ENCODE measurements at regions not wholly inside any gene's neighbourhood (a gene's known extent, or its start where the extent isn't known, plus 50 kb on each side); places are given as distances from the start of the nearest gene placed in this dataset.

GRCh38 chr16:5166486-5166885 lies 68.9 kb upstream of the EEF2KMT start:
- TF ChIP-seq SIN3A (IDR thresholded peaks at IDR 0.05; ENCODE audit: low read depth) = no peak
- TF ChIP-seq ELF1 (IDR thresholded peaks at IDR 0.05; ENCODE audit: borderline replicate concordance, low read depth) = no peak
- no peak for TF ChIP-seq POLR2AphosphoS5 (IDR thresholded peaks at IDR 0.05; ENCODE audit: low read depth, low read length)
- TF ChIP-seq EGR1 (IDR thresholded peaks at IDR 0.05; ENCODE audit: low read depth) = no peak
- no peak for TF ChIP-seq POLR2A (IDR thresholded peaks at IDR 0.05; ENCODE audit: borderline replicate concordance, extremely low read depth, insufficient read depth, insufficient read length)
- no peak for TF ChIP-seq RAD21 (IDR thresholded peaks at IDR 0.05; ENCODE audit: low read depth)
- no peak for TF ChIP-seq CTCF (IDR thresholded peaks at IDR 0.05 in 2 of 3, conservative IDR thresholded peaks at IDR 0.05 in 1 of 3; ENCODE audit: borderline replicate concordance in 1 of 3, insufficient read depth in 1 of 3, low read depth in 2 of 3, low read length in 2 of 3)
- TF ChIP-seq ATF3 (IDR thresholded peaks at IDR 0.05) = no peak
- TF ChIP-seq REST (IDR thresholded peaks at IDR 0.05; ENCODE audit: low read depth) = no peak
- no peak for TF ChIP-seq TCF7L2 (IDR thresholded peaks at IDR 0.05; ENCODE audit: borderline replicate concordance, extremely low read depth, insufficient read depth, insufficient read length)
- TF ChIP-seq EZH2 (IDR thresholded peaks at IDR 0.05) = no peak
- no peak for TF ChIP-seq SRF (IDR thresholded peaks at IDR 0.05; ENCODE audit: low read depth)
- TF ChIP-seq CEBPB (IDR thresholded peaks at IDR 0.05; ENCODE audit: low read depth) = no peak
